GM03348 (cell line): ENCODE measurements at regions not wholly inside any gene's neighbourhood (a gene's known extent, or its start where the extent isn't known, plus 50 kb on each side); places are given as distances from the start of the nearest gene placed in this dataset.
A peak's percentile ranks its signal among the peaks of the same experiment; 100 is the strongest.

Experiments
- DNase-seq: peaks from one replicate; pipeline ENCODE4 v3.0.0; 2012; ENCODE audit warnings: low spot score

DNA sequence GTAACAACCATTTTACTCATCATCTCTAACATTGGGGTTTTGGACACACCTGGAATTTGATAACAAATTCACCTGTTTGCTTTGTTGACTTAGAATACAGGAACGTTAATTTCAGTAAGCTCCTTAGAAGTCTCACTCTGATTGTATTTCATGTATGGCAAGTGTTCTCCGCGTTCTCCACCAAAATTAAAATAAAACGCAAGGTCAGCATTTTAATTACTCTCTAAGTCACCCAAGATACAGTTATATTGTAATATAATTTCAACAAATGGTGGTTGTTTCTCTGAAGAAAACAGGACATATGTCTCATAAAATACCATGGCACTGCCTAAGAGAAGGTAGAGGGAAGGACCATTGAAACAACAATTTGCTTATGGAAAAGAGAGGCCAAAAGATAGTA is 742.1 kb downstream of the LIG4 start:
- DNase-seq: no peak

DNA sequence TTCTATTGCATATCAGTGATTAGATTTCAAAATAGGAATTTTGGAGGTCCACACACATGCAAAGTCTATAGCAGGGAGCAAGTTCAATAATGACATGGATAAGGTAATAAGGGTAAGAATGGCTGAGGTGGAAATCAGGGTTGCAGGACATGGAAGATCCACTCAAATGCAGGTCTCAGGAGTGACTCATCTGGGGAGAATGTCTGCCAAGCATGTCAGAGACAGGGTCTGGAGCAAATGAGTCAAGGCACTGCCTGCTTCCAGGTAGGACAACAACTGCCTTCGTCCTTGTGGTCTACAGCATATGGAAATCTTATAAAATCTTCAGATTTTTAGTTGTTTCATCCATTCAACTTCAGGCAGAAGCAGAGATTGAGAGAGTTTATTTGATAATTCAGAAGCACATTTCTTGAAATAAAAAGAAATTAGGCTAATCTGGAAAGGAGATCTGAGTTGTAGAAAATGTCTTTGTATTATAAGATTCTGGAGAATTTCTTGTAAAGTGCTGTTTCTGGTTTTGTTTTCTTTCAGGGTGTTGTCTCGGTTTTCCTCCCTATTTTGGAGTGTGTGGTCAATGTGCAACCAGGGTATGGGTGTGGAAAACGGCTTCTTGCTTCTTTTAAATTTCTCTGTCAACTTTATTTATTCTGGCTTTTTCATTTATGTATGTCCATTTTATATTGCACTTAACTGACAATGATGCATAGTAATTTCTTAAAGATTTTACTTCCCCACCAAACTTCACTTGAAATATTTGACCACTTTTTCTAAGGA is 748.8 kb downstream of the LIG4 start:
- DNase-seq: no peak

DNA sequence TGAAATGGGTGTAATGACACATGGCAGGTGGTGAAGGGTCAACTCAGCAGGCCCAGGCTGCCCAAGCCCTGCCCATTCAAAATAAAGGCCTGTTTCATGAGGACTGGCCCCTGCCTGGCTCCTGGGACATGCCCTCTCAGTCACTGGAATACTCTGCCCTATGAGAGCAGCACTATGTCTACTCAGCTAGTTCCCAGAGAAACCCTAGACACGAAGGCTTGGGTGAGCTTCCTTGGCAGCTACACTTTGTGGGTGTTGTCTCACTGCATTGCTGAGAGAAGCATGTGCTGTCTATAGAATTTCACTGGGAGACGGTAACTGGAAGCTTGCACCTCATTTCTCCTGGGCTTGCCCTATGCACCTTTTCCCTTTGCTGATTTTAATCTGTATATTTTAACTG is 752.8 kb downstream of the LIG4 start:
- DNase-seq: no peak

DNA sequence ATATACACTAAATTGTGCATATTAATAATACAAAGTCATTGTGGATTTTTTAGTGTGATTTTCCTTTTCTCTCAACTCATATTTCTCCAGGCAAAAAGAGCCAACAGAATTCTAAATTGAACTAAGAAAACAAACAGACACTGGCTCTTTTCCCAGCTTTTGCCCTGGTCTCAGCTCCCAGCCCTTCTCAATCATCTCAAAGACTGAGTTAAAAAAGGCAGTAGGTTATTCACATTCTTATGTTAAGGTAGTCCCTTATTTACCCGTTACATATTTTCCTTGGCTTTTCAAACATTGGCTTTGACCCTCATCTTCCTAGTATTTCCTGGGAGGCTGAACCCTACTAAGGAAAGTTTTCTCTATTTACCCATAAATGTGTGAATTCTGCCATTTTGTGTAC is 753.6 kb downstream of the LIG4 start:
- DNase-seq: no peak

DNA sequence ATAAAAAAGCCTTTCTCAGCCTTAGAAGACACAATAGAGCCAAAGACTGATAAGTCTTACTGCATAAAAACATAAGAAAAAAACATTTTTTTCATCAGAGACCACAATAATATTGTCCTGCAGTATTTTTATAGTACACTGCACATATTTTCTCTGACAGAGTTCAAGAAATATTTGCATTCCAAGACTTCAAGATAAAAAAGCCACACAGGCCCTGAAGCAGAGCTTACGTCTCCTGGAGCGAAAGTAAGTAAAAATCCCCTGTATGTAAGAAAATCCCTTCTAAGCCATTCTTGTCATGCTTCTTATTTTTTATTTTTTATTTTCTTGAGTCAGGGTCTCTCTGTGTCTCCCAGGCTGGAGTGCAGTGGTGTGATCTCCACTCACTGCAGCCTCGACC is 755.9 kb downstream of the LIG4 start:
- DNase-seq: no peak

DNA sequence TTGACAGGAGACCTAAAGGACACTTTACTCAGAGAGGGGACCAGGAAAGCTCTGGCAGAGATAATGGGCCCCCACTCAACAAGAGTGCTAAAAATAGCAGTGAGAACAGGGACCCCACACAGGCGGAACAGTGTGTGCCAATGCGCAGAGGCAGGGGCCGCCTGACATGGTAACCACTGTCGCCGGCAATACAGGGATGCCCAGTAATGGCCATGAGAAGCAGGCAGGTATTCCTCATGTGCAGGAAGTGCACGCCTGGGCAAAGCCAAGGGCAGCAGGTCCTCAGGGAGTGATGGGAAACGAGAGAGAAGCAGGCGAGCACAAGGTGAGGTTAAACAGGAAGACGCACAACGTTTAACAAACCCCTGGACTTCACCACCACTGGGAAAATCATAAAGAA is 757.1 kb downstream of the LIG4 start:
- DNase-seq: no peak

DNA sequence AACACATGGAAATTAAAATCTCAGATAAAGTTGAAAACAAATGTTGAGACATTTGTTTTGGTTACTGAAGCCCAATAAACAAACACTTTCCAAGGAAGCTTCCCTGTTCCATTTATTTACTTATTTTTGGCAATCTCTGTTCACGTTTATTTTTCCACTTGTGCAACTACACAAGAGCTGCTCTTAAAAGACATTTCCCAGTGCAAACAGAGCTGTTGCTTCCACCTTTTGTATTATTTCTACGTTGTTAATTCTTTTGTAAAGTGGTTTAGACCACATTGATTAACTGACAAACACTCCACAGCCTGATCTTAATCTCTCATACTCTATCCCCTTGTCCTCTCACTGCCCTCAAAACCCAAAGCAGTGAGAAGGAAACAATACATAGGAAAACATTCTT is 757.6 kb downstream of the LIG4 start:
- no peak for DNase-seq

DNA sequence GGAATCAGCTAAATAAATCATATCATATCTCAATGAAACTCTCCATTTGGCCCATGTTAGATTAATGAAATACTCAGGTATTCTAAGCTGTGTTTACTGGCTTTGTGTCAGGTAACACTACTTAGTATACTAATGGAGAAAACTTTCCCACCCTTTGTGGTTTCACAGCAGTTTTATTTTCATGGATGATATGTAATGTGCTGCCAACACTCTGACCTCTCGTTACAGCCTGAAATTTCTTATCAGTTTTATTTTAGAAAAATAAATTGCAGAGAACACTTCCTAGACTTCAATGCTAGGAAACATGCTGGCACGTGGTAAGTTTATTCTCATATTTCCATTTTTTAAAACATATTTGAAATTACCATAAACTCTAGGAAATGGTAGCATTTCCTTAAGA is 758.9 kb downstream of the LIG4 start:
- no peak for DNase-seq

DNA sequence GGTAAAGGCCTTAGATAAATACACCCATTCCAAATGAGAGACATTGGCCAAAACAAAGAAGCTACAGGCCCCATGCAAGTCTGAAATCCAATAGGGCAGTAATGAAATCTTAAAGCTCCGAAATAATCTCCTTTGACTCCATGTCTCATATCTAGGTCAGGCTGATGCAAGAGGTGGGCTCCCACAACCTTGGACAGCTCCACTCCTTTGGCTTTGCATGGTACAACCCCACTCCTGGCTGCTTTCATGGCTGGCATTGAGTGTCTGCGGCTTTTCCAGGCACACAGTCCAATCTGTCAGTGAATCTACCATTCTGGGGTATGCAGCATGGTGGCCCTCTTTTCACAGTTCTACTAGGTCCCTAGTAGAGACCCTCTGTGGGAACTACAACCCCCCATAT is 762.5 kb downstream of the LIG4 start:
- no peak for DNase-seq

DNA sequence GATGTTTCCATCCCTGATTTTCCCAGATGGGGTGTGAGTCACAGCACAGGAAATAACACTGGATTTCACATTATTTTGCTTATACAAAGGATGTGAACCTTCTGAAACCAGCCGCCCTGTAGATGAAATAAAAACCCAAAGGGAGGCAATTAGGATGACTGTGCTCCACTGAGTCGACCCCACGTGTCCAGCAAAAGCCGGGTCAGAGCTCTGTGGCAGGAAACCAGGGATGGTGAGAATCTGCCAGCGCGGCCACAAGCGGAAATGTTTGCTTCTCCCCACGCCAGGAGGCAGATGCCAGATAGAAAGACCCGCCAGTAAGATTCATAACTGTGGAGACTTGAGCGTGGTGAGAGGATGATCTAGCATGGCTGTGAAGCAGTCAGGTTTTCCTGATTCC is 764.4 kb downstream of the LIG4 start:
- DNase-seq: peak; percentile 8

DNA sequence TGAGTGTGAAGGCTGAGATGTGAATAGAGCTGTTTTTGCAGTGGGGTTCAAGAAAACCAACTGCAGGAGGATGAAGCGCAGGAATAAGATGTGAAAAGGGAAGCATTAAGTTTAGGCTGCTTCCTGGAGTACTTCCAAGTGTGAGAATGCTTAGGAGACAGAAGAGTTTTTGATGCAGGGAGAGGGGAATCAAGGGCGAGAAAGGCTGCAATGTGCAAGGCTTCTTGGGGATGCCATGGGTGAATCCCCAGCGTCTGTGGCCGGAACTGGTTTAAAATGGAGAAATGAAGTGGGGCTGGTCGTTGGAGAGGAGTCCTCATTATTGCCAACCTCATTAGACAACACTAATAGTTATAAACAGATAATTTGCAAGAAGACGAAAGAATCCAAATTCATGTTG is 764.9 kb downstream of the LIG4 start:
- no peak for DNase-seq

DNA sequence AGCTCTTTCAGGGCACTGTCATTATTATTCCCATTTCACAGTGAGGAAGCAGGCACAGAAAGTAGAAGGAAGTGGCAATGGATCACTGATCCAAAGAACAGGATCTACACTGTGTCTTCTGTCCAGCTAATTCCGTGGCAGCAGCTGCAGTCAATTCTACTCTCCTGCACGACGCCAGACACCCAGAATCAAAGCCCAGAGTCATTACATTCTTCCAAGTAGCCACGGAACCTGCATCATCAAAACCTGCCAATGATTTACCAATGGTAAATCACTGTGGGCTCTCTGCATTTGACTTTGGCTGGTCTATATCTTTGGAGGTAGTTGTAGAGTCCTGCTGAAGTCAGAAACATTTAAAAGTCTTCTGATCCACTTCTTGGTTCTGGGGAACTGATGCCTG is 767.7 kb downstream of the LIG4 start:
- no peak for DNase-seq

DNA sequence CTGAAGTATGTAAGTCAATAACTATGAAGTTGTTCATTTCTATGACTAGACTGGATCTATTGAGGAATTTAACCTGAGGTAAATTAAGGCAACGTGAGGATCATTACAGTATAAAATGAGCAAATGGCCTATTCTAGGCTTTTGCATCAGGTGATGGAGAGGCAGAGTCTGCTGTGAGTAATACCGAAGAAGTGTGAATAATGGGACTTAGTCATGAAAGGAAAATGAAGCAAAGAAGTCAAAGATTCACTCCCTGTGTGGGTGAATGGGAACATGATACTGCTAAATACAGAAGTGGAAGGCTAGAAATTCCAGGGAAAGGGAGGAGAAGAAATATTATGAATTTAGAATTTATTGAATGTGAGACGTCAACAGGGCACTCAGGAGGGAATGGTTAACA is 774.1 kb downstream of the LIG4 start:
- DNase-seq: no peak

DNA sequence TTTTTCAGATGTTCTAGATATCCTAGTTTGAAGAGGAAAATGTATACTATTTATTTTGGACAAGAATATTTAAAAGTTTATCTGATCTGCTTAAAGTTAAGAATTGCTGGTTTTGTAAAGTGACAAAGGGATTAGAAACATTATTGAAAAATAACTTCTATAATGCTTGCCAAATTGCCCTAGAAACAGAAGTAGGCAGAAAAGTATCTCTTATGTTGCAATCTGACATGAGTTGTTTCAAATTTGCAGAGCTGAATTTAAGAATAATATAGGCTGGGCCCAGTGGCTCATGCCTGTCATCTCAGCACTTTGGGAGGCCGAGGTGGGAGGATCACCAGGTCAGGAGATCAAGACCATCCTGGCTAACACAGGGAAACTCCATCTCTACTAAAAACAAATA is 777.1 kb downstream of the LIG4 start:
- no peak for DNase-seq

DNA sequence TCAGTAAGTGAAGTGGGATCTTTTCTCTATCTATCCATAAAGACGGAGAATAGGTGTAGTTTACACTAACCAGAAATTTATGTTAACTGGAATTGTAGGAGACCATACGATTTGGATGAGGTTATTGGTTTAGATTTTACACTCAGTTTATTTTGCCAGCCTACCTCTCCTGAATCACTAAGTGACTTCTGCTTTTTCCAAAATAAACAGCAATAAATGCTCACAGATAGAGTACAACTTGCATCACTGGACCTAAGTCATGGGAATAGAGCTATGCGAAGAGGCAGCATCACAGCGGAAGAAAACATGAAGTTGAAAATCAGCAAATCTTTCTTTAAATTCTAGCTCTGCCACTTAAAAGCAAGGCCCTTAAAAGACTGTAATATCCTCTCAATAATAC is 781.0 kb downstream of the LIG4 start:
- DNase-seq: no peak

DNA sequence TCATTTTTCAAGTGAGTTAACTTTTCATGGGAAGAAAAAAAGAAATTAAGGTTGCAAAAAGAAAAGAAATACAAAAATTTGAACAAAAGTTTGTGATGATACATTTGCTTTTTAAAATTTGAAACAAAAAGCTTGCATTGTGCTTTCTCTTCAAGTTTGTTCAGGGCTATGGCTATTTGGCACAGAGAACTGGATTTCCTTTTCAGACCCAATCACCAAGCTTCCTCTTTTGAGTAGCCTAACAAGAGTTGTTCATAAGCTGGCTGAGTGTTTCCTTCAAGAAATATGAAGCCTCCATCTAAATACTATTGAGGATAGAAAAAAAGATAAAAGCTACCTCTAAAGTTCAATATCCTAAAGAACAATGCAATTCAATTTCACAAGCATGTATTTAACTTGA is 787.8 kb downstream of the LIG4 start:
- no peak for DNase-seq

DNA sequence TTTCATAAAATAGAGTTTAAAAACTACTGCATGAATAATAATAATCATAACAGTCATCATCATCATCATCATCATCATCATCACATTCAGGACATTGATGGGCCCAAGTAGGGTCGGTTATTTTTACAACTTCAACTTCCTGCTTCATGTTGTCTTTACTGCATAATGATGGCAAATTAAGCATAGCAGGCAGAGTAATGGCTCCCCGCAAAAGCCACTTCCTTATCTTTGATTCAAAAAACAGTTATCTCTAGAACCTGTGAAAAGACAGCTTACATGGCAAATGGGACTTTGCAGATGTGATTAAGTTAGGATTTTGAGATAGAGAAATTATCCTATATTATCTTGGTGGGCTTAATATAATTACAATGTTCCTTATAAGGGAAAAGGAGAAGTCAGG is 792.9 kb downstream of the LIG4 start:
- DNase-seq: no peak

DNA sequence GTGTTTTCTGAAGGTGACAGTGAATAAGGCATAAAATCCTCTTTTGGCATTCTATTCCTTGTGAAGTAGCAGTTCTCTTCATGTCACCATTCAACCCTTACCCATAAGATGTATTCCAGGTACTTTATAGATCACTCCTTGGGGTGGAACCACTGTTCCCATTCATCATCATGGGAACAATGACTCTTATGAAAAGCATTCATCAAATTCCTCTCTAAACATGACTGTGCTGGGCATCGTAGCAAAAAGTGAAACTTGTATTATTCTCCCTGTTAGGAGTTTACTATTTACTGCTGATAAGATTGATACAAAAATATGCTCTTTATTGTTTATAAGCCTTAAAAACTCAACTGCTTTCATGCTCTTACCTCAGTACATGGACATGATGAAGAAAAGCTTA is 793.4 kb downstream of the LIG4 start:
- no peak for DNase-seq

DNA sequence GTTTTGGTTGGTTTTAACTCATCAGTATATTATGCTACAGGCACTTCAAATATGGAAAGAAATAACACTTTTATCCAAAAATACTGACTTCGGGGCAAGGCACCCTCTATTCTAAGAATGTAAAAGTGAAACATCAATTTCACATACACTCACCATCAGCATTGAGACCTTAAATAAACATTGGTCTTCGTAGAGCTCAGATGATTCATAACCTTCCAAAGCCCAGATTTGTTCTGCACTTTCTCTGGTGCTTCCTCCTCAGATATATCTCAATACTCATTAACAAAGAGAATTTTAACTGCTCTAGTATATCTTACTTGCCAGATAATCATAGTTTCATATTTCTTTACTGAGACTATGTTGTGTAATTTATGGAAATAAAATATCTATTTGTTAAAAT is 794.3 kb downstream of the LIG4 start:
- DNase-seq: no peak

DNA sequence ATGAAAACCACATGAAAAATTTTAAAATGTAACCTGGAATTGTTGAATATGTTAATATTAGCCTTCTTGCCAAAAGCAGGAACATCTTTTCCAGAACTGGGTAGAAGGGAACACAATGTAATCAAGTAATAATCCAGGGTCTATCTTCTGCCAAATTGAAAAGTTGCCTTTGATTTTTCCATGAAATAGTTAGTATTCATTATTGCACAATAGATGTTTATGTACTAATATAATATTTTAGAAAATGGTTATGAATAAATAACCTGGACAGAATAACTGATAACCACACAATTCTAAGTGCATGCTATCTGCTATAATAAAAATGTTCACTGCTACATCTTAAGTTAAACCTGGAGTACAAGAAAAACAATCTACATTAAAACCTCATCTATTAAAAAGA is 802.3 kb downstream of the LIG4 start:
- no peak for DNase-seq

DNA sequence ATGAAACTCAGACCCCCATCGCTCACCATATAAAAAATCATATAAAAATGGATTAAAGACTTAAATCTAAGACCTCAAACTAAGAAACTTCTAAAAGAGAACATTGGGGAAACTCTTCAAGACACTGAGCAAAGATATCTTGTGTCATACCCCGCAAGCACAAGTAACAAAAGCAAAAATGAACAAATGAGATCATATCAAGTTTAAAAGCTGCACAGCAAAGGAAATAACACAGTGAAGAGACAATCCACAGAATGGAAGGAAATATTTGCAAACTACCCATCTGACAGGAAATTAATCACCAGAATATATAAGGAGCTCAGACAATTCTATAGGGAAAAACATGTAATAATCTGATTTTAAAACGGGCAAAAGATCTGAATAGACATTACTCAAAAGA is 808.3 kb downstream of the LIG4 start:
- DNase-seq: no peak

DNA sequence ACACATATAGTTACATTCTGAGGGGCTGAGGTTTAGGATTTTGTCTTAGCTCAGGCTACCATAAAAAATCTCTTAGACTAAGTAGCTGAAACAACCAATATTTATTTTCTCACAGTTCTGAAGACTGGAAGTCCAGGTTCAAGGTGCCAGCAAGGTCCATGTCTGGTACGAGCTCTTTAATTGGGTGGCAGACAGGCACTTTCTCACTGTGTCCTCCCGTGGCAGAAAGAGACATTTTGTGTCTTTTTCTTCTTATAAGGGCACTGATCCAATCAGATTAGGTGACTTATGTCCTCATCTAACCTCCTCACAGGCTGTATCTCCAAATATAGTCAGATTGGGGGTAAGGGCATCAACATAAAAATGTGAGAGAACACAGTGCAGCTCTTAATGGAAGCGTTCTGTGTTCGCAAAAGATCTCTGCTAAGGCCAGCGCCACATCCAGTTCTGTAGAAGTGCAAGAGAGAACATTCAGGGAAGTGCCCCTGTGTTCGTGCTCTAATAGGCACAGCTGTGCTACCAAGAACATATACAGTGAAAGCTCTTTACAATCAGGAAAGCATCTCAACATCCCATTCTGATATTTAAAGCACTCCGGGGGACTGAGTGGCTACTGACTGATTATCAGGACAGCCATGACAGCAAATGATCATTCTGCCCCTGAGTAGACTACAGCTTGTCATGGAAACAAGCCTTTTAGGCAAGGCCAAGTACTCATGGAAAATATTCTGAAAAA is 819.2 kb downstream of the LIG4 start:
- DNase-seq: no peak

DNA sequence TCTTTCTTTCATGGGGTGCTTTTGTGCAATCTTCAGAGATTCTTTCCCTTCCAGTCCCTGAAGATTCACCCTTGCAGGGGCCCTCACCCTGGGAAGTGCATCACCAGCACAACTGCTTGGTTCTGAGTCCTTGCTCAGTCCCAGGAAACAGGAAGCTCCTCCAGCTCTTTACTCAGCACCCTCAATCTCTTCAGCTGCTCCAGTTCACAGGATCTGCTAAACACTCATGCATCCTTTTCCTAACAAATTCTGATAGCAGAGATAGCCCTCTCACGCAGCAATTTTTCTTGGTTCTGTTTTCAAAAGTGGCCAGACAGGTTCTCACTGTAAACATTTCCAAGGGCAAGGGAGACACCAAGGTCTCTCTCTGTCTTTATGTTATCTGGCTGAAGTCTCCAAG is 823.1 kb downstream of the LIG4 start:
- no peak for DNase-seq

DNA sequence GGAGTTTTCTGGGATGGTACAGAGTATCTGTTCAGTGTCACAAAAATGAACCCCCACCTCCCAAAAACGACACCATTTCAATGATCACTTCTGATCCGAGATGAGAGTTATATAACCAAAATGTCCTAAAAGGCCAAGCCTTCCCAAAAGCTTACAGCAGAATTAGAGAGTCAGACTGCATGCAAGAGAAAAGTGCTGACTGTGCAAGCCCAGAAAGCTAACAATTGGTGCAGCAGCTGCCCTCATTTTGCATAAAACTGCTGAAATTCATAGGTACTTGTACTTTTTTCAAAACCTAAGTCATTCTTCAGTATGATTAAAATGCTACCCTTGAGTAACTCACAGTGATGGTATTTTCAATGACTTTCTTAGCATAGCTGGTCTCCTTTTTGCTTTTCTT is 819.6 kb upstream of the ARGLU1 start:
- DNase-seq: no peak
